ENCODE measurements at regions not wholly inside any gene's neighbourhood (a gene's known extent, or its start where the extent isn't known, plus 50 kb on each side); places are given as distances from the start of the nearest gene placed in this dataset.

DNA sequence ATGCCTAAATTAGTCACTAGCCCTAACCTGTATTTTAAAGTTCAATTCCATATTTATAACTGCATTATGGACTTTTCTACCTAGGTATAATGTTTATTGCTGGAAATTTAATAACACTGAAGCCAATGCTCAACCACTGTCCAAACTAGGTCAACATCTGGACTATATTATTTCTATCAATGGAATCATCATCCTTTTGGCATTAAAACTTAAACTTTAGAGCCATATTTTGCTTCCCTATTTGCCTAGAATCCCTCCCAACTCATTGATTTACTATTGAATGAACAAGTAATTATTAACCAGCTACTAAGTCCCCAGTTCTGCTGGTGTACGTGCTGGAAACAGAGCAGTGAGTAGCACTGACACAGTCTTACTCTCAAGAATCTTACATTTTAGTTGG lies 291.7 kb upstream of the SPTLC3 start:
- Histone ChIP-seq H3K27me3 (ENCODE audit: low read length) (no peaks in the 10 kb centered on the region), H3K9ac (ENCODE audit: low read length) (no peak overlapping the region), H3F3A (ENCODE audit: insufficient read depth) (no peaks in the 10 kb centered on the region), H3K9me2 (replicated peaks; ENCODE audit: insufficient read depth, low read length) (no peaks in the 10 kb centered on the region), H3K36me3 (ENCODE audit: low read length) (no peaks in the 10 kb centered on the region), H4K20me1 (ENCODE audit: low read depth, low read length) (no peaks in the 10 kb centered on the region), H3K4me2 (ENCODE audit: low read depth, low read length, poor library complexity, severe bottlenecking) (no peak overlapping the region), H3K4me3 (ENCODE audit: insufficient read depth, low read length, poor library complexity, severe bottlenecking) (no peak overlapping the region), H3K79me2 (ENCODE audit: insufficient read depth, low read length) (no peaks in the 10 kb centered on the region), H2AFZ (ENCODE audit: low read depth, low read length, severe bottlenecking) (no peak overlapping the region), H3K27ac (ENCODE audit: low read depth, low read length) (no peak overlapping the region), H3K9me3 (ENCODE audit: insufficient read depth, low read length) (0 out of 2 replicates have a peak, but pooled peaks cover 6% of the 10 kb centered on the region)
- TF ChIP-seq, protein P1, sequence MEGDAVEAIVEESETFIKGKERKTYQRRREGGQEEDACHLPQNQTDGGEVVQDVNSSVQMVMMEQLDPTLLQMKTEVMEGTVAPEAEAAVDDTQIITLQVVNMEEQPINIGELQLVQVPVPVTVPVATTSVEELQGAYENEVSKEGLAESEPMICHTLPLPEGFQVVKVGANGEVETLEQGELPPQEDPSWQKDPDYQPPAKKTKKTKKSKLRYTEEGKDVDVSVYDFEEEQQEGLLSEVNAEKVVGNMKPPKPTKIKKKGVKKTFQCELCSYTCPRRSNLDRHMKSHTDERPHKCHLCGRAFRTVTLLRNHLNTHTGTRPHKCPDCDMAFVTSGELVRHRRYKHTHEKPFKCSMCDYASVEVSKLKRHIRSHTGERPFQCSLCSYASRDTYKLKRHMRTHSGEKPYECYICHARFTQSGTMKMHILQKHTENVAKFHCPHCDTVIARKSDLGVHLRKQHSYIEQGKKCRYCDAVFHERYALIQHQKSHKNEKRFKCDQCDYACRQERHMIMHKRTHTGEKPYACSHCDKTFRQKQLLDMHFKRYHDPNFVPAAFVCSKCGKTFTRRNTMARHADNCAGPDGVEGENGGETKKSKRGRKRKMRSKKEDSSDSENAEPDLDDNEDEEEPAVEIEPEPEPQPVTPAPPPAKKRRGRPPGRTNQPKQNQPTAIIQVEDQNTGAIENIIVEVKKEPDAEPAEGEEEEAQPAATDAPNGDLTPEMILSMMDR (IDR thresholded peaks at IDR 0.05; ENCODE audit: insufficient read depth, low read length, poor library complexity, severe bottlenecking): no peak
- no peak for TF ChIP-seq EZH2phosphoT487 (conservative IDR thresholded peaks at IDR 0.05; ENCODE audit: low read length)

DNA sequence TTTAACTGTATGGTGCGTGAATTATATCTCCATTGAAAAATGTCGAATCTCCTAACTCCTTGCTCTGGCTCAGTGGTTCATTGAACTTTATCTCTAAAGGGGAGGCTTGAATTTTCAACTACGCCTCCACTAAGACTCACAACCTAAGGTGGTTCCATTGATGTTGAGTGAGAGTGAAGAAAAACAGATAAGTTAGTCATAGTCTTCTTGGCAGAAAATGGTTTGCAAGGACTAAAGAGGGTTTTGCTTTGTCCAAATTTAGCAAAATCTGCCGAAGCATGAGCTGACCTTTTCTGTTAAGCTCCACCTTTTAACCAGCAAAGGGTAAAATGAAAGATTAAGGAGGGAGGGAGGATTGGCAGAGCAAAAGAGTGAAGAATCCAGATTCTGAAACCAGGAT lies 290.2 kb upstream of the SPTLC3 start:
- H3K36me3 ChIP-seq (ENCODE audit: low read length): no peaks in the 10 kb centered on the region
- no peaks in the 10 kb centered on the region for H4K20me1 ChIP-seq (ENCODE audit: low read depth, low read length)
- no peaks in the 10 kb centered on the region for H3K27me3 ChIP-seq (ENCODE audit: low read length)
- H3K9ac ChIP-seq (ENCODE audit: low read length): no peak overlapping the region
- no peak overlapping the region for H2AFZ ChIP-seq (ENCODE audit: low read depth, low read length, severe bottlenecking)
- 0 out of 2 replicates have a peak, but pooled peaks cover 6% of the 10 kb centered on the region for H3K9me3 ChIP-seq (ENCODE audit: insufficient read depth, low read length)
- TF ChIP-seq, protein P1 (IDR thresholded peaks at IDR 0.05; ENCODE audit: insufficient read depth, low read length, poor library complexity, severe bottlenecking): no peak
- H3F3A ChIP-seq (ENCODE audit: insufficient read depth): no peaks in the 10 kb centered on the region
- no peaks in the 10 kb centered on the region for H3K9me2 ChIP-seq (replicated peaks; ENCODE audit: insufficient read depth, low read length)
- no peak overlapping the region for H3K4me3 ChIP-seq (ENCODE audit: insufficient read depth, low read length, poor library complexity, severe bottlenecking)
- H3K4me2 ChIP-seq (ENCODE audit: low read depth, low read length, poor library complexity, severe bottlenecking): no peak overlapping the region
- H3K79me2 ChIP-seq (ENCODE audit: insufficient read depth, low read length): no peaks in the 10 kb centered on the region
- no peak overlapping the region for H3K27ac ChIP-seq (ENCODE audit: low read depth, low read length)

DNA sequence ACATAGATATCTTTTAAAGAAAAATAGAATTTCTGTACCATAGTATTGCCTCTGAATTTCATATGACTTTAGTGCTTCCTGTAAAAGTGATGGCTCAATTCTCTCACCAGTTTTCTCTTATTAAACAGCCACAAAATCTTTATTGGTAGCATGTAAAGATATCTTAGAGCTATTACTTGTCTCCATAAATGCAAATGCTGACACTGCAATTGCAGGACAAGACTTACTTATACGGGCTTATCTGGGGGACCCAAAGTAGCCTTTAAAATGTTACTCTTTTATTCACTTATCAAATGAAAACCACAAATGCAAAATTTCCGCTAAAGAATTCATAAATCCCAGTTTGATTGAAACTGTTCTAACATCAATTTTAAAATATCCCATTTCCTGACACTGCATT lies 287.1 kb upstream of the SPTLC3 start:
- Histone ChIP-seq H2AFZ (ENCODE audit: low read depth, low read length, severe bottlenecking) (no peak overlapping the region), H3K9ac (ENCODE audit: low read length) (no peak overlapping the region), H3K9me2 (replicated peaks; ENCODE audit: insufficient read depth, low read length) (no peaks in the 10 kb centered on the region), H4K20me1 (ENCODE audit: low read depth, low read length) (no peaks in the 10 kb centered on the region), H3K9me3 (ENCODE audit: insufficient read depth, low read length) (no peaks in the 10 kb centered on the region), H3F3A (ENCODE audit: insufficient read depth) (no peaks in the 10 kb centered on the region), H3K79me2 (ENCODE audit: insufficient read depth, low read length) (no peaks in the 10 kb centered on the region), H3K4me3 (ENCODE audit: insufficient read depth, low read length, poor library complexity, severe bottlenecking) (no peak overlapping the region), H3K36me3 (ENCODE audit: low read length) (no peaks in the 10 kb centered on the region), H3K27me3 (ENCODE audit: low read length) (no peaks in the 10 kb centered on the region), H3K27ac (ENCODE audit: low read depth, low read length) (no peak overlapping the region), H3K4me2 (ENCODE audit: low read depth, low read length, poor library complexity, severe bottlenecking) (no peak overlapping the region)
- TF ChIP-seq, protein P1 (IDR thresholded peaks at IDR 0.05; ENCODE audit: insufficient read depth, low read length, poor library complexity, severe bottlenecking): no peak
- TF ChIP-seq EZH2phosphoT487 (conservative IDR thresholded peaks at IDR 0.05; ENCODE audit: low read length): no peak

DNA sequence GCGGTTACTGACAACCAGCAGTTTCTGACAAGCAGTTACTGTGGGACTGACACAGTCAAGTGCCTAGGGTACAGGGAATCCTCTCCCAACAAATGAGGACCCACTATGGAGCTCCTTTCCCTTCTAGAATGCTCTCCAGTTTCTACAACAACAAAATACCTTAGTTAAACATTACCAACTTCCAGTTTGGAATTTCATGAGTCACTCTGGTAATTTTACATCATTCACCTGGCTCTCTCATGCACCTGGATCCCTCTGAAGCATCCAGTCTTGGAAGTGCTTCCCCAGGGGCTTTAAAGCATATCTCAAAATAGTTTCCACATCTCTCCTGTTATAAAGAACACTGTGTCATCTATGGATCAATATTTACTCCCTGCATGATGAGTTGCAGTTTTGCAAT lies 286.7 kb upstream of the SPTLC3 start:
- no peak overlapping the region for H3K4me2 ChIP-seq (ENCODE audit: low read depth, low read length, poor library complexity, severe bottlenecking)
- H3K36me3 ChIP-seq (ENCODE audit: low read length): no peaks in the 10 kb centered on the region
- TF ChIP-seq EZH2phosphoT487 (conservative IDR thresholded peaks at IDR 0.05; ENCODE audit: low read length): no peak
- TF ChIP-seq, protein P1 (IDR thresholded peaks at IDR 0.05; ENCODE audit: insufficient read depth, low read length, poor library complexity, severe bottlenecking): no peak
- no peak overlapping the region for H3K9ac ChIP-seq (ENCODE audit: low read length)
- H3F3A ChIP-seq (ENCODE audit: insufficient read depth): no peaks in the 10 kb centered on the region
- H3K27ac ChIP-seq (ENCODE audit: low read depth, low read length): no peak overlapping the region
- no peak overlapping the region for H2AFZ ChIP-seq (ENCODE audit: low read depth, low read length, severe bottlenecking)
- H3K79me2 ChIP-seq (ENCODE audit: insufficient read depth, low read length): no peaks in the 10 kb centered on the region
- no peaks in the 10 kb centered on the region for H3K9me2 ChIP-seq (replicated peaks; ENCODE audit: insufficient read depth, low read length)
- H3K9me3 ChIP-seq (ENCODE audit: insufficient read depth, low read length): no peaks in the 10 kb centered on the region
- no peaks in the 10 kb centered on the region for H4K20me1 ChIP-seq (ENCODE audit: low read depth, low read length)
- H3K27me3 ChIP-seq (ENCODE audit: low read length): no peaks in the 10 kb centered on the region
- no peak overlapping the region for H3K4me3 ChIP-seq (ENCODE audit: insufficient read depth, low read length, poor library complexity, severe bottlenecking)
